ENCODE measurements at regions not wholly inside any gene's neighbourhood (a gene's known extent, or its start where the extent isn't known, plus 50 kb on each side); places are given as distances from the start of the nearest gene placed in this dataset.

DNA sequence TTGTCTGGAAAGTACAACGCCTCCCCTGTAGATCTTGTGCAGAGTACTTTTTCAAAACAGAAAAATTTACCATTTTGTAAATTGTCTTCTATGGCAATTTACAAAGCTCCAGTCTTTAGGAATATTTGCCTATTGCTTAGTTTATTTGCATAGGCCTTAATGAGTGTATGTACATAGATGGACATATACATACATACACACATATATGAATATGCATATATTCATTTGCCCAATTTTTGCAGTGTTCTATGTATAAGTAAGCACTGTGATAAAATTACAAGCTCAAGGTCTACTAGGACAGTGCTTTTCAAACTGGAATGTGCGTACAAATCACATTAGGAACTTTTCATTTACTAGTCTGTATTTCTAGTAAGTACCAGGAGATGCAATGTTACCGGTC lies 301.3 kb upstream of the SMARCA2 start:
- DNase-seq = no peak
- intact Hi-C loops (cut with DNase I) = no loop called here
- no peak overlapping the region for H3K27ac ChIP-seq
- H3K4me1 ChIP-seq = no peaks in the 10 kb centered on the region
- no peaks in the 10 kb centered on the region for H3K36me3 ChIP-seq
- no peak for ATAC-seq
- TF ChIP-seq, protein P1, sequence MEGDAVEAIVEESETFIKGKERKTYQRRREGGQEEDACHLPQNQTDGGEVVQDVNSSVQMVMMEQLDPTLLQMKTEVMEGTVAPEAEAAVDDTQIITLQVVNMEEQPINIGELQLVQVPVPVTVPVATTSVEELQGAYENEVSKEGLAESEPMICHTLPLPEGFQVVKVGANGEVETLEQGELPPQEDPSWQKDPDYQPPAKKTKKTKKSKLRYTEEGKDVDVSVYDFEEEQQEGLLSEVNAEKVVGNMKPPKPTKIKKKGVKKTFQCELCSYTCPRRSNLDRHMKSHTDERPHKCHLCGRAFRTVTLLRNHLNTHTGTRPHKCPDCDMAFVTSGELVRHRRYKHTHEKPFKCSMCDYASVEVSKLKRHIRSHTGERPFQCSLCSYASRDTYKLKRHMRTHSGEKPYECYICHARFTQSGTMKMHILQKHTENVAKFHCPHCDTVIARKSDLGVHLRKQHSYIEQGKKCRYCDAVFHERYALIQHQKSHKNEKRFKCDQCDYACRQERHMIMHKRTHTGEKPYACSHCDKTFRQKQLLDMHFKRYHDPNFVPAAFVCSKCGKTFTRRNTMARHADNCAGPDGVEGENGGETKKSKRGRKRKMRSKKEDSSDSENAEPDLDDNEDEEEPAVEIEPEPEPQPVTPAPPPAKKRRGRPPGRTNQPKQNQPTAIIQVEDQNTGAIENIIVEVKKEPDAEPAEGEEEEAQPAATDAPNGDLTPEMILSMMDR (IDR thresholded peaks at IDR 0.05) = no peak
- no peak overlapping the region for H3K4me3 ChIP-seq
- no peaks in the 10 kb centered on the region for H3K27me3 ChIP-seq
- H3K9me3 ChIP-seq = no peaks in the 10 kb centered on the region

GRCh38 chr9:1717882-1718281 lies 297.3 kb upstream of the SMARCA2 start:
- intact Hi-C loops (cut with DNase I) = no loop called here
- H3K36me3 ChIP-seq = no peaks in the 10 kb centered on the region
- TF ChIP-seq, protein P1 (IDR thresholded peaks at IDR 0.05) = no peak
- DNase-seq = no peak
- H3K9me3 ChIP-seq = peaks cover 0 to 5% of the 10 kb centered on the region in 2 donors
- H3K27ac ChIP-seq = no peak overlapping the region
- no peak overlapping the region for H3K4me3 ChIP-seq
- H3K27me3 ChIP-seq = no peaks in the 10 kb centered on the region
- H3K4me1 ChIP-seq = no peaks in the 10 kb centered on the region
- ATAC-seq = no peak

- intact Hi-C loops (cut with DNase I) = no loop called here
- Histone ChIP-seq H3K4me1 (no peaks in the 10 kb centered on the region), H3K9me3 (peaks cover 0 to 5% of the 10 kb centered on the region in 2 donors), H3K36me3 (no peaks in the 10 kb centered on the region), H3K27me3 (no peaks in the 10 kb centered on the region), H3K27ac (no peak overlapping the region), H3K4me3 (no peak overlapping the region)
- ATAC-seq = no peak
- DNase-seq = no peak
- TF ChIP-seq, protein P1 (IDR thresholded peaks at IDR 0.05) = no peak
Measured at GRCh38 chr9:1718836-1719235, 296.3 kb upstream of the SMARCA2 start.

DNA sequence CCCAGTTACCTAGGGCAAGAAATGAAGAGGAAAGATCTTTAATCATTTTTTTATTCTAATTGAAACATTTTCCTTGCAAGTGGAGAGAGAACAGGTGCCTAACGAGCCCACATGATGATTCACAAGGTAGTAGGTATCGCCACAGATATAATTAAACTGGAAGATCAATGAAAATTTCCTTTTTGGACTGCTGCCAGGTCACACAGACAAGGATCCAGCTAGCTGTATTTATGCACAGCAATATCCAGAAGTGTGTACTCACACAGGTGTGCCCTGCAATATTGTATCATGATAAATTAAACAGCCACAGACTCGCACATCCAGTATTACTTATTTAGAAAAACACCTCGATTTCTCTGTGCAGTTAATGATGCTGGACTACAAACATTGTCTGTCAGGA lies 294.0 kb upstream of the SMARCA2 start:
- TF ChIP-seq, protein P1 (IDR thresholded peaks at IDR 0.05) = no peak
- Histone ChIP-seq H3K36me3 (no peaks in the 10 kb centered on the region), H3K4me3 (no peak overlapping the region), H3K27me3 (no peaks in the 10 kb centered on the region), H3K4me1 (no peaks in the 10 kb centered on the region), H3K9me3 (peaks cover 0 to 5% of the 10 kb centered on the region in 2 donors), H3K27ac (no peak overlapping the region)
- ATAC-seq (no peak), DNase-seq (no peak)
- intact Hi-C loops (cut with DNase I) = no loop called here

- DNase-seq = no peak
- Histone ChIP-seq H3K9me3 (peaks cover 0 to 5% of the 10 kb centered on the region in 2 donors), H3K27ac (no peak overlapping the region), H3K4me3 (no peak overlapping the region), H3K36me3 (no peaks in the 10 kb centered on the region), H3K27me3 (no peaks in the 10 kb centered on the region), H3K4me1 (no peaks in the 10 kb centered on the region)
- no peak for ATAC-seq
- intact Hi-C loops (cut with DNase I) = no loop called here
- TF ChIP-seq, protein P1 (IDR thresholded peaks at IDR 0.05) = no peak
Measured at GRCh38 chr9:1722404-1722803, 292.7 kb upstream of the SMARCA2 start.

Measured in left lung (tissue), 4 donors.